Hematopoietic multipotent progenitor cell treated with erythropoietin and hydrocortisone succinate and interleukin-3 and kit ligand, for 15 days (in vitro differentiated cells): ENCODE measurements at regions not wholly inside any gene's neighbourhood (a gene's known extent, or its start where the extent isn't known, plus 50 kb on each side); places are given as distances from the start of the nearest gene placed in this dataset.
"Not testable (repeated sequence)": the region's sequence is repeated elsewhere in the genome, so short reads cannot be mapped to it uniquely, and the experiment has no call there.

Experiments
- DNase-seq: peaks from one replicate; pipeline ENCODE4 v3.0.0-alpha.2; 2015; ENCODE audit warnings: low spot score

- no peak for DNase-seq
Measured at GRCh38 chr11:57871231-57871630, 109.6 kb downstream of the CTNND1 start.

DNA sequence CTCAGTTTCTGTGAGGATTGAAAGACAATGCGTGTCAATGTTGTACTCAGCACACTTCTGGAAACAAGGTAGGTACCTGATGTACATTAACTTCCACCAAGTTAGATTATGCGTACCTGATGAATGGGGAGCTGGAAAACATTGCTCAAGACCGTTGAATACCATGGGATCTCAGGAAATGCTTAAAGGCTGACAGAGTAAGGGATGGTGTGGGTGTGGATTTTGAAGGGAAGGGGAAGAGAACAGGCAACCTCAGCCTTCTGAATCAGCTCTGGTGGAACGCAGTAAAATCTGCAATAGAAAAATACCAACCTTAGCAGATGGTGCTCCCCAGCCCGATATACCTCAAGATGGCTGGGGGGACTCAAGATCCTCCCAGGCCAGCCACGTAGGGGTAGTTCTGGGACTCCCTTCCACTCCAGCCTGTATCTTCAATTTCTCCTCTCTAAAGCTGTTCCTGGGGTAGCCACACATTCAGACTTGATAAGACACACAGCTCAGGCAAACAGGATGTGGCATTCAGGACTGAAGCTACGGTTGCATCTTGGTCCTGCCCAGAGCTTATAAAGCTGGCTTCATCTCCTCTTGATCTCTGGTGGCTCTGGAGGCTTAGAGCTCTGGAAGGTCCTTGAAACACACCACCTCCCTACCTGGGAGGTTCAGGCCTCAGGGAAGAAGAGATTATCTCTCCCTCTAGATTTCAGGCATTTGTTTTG lies 111.8 kb downstream of the CTNND1 start:
- no peak for DNase-seq

DNA sequence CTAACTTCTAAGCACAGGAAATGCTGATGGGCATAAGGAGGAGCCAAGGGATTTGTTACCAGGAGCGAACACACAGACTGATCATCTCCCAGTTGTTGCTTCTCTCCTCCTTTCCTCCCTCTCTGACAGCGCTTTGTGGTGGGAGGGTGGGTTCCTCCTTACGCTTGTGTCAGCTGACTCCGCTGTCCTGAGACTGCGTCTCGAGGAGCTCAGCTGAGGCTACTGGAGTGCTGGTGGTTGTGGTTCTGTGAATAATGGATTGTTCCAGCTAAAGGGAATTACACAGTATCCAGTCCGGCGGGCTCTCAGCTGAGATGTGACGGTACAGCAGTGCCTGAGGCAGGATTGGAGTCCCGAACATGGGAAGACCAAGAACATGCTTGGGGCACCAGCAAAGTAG lies 113.4 kb downstream of the CTNND1 start:
- no peak for DNase-seq

DNA sequence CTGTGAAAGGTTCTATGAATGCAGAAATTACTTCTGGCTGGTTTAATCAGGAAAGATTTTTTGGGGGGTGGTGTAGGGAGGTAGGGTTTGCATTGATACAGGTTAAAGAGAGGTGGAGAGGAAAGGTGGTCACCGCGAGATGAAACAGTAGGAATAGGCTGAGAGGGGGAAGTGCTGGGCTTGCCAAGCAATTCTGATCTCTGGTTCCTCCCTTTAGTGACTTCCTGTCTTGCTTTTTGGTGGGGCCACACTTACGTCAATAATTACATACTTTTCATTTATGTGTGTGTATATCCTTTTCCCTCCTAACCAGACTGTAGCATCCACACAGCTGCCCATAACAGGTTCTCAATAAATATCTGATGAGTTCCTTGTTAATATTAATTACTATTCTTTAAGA lies 120.0 kb downstream of the CTNND1 start:
- DNase-seq: no peak

DNA sequence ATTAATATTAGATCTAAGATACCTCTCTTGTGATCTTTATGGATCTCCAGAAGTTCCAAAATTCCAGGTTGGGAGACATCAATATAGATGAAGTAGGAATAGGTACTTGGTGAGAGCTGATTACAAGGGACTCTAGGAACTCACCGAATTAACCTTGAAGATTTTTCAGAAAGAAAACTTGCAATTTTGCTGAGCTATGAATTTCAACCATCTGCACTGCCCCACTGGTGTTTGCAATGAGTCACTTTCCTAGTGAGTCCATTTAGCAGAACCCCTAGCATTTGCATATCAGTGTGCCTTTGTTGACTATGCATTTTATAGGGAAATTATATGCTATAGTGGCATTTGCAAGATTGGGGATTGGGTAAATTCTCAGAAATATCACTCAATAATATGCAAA lies 122.0 kb downstream of the CTNND1 start:
- no peak for DNase-seq

DNA sequence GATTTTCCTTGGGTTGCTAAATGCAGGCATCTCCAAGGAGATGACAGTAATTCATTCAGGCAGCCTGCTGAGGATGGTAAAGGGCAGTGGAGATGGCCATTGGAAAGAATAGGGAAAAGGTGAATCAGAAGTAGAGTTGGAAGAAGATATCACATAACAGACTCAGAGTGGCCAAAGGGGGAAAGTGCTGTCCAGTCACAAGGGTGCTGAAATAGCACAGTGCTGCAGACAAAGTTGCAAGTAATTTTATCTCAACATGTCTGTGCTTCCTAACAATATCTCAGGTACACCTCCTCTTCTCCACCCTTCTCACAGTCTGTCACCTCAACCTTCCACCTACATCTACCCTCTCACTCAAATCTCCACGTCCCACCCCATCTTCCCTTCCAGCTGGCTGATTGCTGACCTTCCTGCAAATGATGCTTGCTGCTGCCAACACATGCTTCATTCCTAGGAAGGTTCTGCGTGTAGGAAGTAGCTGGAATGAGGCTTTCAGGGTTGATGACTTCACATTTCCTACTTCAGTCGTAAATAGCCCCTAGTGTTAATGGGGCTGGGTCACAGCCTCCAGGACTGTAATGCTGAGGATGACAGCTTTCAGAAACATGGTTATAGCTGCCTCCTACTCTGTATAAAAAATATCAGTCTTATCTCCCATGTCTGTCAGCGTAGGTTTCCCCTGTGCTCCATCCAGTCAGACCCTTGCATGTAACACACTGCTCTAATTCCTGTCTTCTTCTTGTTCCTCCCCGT lies 123.9 kb downstream of the CTNND1 start:
- DNase-seq: no peak

DNA sequence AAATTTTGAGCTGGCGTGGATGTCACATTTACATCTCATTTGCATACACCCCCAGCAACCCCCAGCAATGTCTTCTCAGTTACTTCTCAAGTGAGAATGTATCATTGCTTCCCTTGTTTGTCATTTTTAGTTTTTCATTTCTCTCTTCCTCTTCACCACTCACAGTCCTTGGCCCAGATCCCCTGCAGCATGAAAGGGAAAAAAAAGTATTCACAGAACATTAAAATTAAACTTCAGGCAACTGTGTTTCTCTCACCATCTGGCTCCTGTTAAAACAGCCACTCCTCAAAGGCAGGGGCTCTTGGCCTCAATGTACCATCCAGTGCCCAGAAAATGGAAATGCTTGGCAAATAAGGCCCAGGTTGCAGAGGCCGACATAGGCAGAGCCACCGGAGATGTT lies 126.8 kb downstream of the CTNND1 start:
- DNase-seq: no peak

DNA sequence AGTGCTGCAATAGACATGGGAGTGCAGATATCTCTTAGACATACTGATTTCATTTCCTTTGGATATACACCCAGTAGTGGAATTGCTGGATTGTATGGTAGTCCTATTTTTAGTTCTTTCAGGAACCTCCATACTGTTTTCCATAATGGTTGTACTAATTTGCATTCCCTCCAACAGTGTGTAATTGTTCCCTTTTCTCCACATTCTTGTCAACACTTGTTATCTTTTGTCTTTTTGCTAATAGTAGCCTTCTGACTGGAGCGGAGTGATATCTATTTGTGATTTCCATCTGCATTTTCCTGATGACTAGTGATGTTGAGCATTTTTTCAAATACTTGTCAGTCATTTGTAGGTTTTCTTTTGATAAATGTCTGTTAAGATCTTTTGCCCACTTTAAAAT lies 128.9 kb downstream of the CTNND1 start:
- no peak for DNase-seq

DNA sequence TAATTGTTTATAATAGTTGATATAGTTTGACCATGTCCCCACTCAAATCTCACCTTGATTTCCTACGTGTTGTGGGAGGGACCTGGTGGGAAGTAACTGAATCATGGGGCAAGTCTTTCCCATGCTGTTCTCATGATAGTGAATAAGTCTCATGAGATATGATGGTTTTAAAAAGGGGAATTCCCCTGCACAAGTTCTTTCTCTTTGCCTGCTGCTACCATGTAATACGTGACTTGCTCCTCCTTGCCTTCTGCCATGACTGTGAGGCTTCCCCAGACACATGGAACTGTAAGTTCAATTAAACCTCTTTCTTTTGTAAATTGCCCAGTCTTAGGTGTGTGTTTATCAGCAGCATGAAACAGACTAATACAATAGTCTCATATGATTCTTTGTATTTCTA lies 130.5 kb upstream of the OR9Q1 start:
- not testable (repeated sequence) for DNase-seq

DNA sequence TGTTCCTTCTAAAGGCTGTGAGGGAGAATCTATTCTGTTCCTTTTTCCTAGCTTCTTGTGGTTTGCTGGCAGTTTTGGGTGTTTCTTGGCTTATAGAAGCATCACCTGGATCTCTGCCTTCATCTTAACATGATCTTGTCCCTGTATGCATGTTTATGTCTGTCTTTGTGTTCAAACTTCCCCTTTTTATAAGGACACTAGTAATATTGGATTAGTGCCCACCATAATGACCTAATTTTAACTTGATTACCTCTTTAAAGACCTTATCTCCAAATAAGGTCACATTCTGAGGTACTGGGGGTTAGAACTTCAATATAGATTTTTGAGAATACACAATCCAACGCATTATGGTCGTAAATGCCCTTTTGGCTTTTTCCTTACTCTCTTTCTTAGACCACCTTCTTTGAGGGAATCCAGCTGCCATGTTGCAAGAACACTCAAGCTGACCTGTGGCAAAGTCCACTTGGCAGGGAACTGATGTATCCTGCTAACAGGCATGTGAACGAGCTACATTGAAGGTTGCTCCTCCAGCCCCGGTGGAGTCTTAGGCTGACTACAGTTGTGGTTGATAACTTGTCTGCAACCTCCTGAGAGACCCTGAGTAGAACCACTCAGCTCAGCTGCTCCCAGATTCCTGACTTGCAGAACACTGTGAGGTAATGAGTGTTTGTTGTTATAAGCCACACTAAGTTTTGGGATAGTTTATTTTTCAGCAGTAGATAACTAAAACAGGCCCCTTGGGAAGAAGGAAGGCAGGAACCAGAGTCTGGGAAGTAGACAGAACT lies 127.1 kb upstream of the OR9Q1 start:
- no peak for DNase-seq

DNA sequence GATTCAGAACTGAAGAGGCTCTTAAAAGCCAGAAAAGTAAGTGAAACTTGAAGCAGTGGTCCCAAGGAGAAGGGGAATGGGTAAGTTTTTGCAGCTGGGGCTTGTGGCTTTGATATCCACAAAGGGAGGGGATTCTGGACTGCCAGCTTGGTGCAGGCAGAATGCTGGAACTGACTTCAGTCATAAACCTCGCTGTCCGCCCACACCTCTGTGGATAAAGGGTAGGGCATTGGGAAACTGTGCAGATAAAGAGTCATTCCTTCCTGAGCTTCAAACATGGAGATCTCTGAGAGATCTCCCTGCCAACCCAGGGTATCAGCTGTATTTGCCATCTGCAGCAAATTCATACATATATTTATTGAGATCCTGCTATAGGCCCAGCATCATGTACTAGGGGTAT lies 124.3 kb upstream of the OR9Q1 start:
- no peak for DNase-seq

- DNase-seq: no peak
Measured at GRCh38 chr11:57900320-57900719, 123.4 kb upstream of the OR9Q1 start.

GRCh38 chr11:57901278-57901677 lies 122.4 kb upstream of the OR9Q1 start:
- DNase-seq: no peak

- DNase-seq: no peak
Measured at GRCh38 chr11:57901756-57902155, 121.9 kb upstream of the OR9Q1 start.

GRCh38 chr11:57903011-57903410 lies 120.7 kb upstream of the OR9Q1 start:
- no peak for DNase-seq

- peak; percentile 39 for DNase-seq
Measured at GRCh38 chr11:57903441-57904123, 120.1 kb upstream of the OR9Q1 start.

DNA sequence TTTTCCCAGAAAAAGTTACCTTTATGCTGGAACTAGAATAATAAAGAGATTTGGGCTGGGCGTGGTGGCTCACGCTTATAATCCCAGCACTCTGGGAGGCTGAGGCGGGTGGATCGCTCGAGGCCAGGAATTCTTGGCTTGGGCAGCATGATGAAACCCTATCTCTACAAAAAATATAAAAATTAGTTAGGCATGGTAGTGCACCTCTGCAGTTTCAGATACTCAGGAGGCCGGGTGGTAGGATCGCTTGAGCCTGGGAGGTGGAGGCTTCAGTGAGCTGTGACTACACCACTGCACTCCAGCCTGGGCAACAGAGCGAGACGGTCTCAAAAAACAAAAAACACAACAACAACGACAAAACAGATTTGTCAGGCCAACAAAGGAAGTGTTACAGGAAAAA lies 119.3 kb upstream of the OR9Q1 start:
- DNase-seq: no peak

DNA sequence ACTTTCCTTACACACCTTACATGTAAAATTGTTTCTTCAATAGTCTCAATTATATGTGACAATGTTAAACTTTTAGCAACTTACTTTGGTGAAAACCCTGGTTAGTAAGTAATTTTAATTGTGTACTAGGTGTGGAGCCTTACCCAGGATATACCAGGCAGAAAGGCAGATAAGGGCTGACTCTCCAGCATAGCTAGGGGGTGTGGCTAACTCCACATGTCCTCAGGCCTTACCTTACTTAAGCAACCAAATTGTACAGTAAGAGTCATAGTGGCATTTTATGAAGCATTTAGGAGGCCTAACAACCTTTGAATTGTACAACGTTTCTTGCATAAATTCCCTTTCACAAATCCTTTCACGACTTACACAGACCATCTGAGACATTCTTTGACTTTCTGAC lies 118.2 kb upstream of the OR9Q1 start:
- DNase-seq: no peak

- DNase-seq: not testable (repeated sequence)
Measured at GRCh38 chr11:57908399-57908798, 115.3 kb upstream of the OR9Q1 start.

DNA sequence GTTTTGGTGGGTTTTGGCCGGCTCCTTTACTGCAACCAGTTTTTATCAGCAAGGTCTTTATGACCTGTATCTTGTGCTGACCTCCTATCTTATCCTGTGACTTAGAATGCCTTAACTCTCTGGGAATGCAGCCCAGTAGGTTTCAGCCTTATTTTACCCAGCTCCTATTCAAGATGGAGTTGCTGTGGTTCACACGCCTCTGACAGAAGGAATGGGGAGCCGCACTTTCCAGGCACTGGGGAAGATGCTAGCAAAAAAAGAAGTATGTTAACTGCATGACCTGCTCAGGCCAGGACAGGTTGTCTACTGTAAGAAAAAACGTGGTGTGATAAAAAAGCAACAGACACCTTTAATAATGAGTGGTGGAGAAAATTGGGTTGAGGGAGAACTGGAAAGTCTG lies 112.2 kb upstream of the OR9Q1 start:
- DNase-seq: not testable (repeated sequence)

GRCh38 chr11:57913715-57914704 lies 109.7 kb upstream of the OR9Q1 start:
- DNase-seq: no peak
